Lower lobe of right lung (tissue), 2 donors: ENCODE measurements at regions not wholly inside any gene's neighbourhood (a gene's known extent, or its start where the extent isn't known, plus 50 kb on each side); places are given as distances from the start of the nearest gene placed in this dataset.

Experiments
- ATAC-seq, 2 donors: fragments of 200-7000 bp; cut with Tn5 transposase; one replicate each; pipeline ENCODE4 v1.9.1; 2020 to 2022; ENCODE audit warnings: mild to moderate bottlenecking in 2 of 2, moderate library complexity in 2 of 2
- DNase-seq: peaks from one replicate; pipeline ENCODE4 v3.0.0-alpha.2; 2020
- H3K27ac ChIP-seq: fragments of 200-600 bp; one replicate; pipeline ENCODE4 v1.8.0; 2022
- H3K27me3 ChIP-seq: fragments of 200-600 bp; one replicate; pipeline ENCODE4 v1.8.0; 2022; ENCODE audit warnings: low read depth
- H3K36me3 ChIP-seq: fragments of 200-600 bp; one replicate; pipeline ENCODE4 v1.8.0; 2022; ENCODE audit warnings: mild to moderate bottlenecking
- H3K4me1 ChIP-seq: fragments of 200-600 bp; one replicate; pipeline ENCODE4 v1.8.0; 2022
- H3K4me3 ChIP-seq: fragments of 200-600 bp; one replicate; pipeline ENCODE4 v1.8.0; 2022; ENCODE audit warnings: mild to moderate bottlenecking
- H3K9me3 ChIP-seq: fragments of 200-600 bp; one replicate; pipeline ENCODE4 v1.8.0; 2022
- CTCF ChIP-seq: fragments of 200-600 bp; IDR thresholded peaks from one replicate; pipeline ENCODE4 v1.8.0; 2022; ENCODE audit warnings: antibody characterized with exemption, mild to moderate bottlenecking
- intact Hi-C: fragments of 100-400 bp; cut with DNase I; formaldehyde crosslinking; loops from one replicate; pipeline ENCODE4 v1.11.0; 2022
- donor health status: DM: no; HTN: yes; CAD: no; lungs with severe emphysema.

- Histone ChIP-seq H3K27me3 (no peaks in the 10 kb centered on the region), H3K9me3 (no peaks in the 10 kb centered on the region), H3K4me3 (no peak overlapping the region), H3K27ac (no peak overlapping the region), H3K36me3 (no peaks in the 10 kb centered on the region), H3K4me1 (no peaks in the 10 kb centered on the region)
- no peak for ATAC-seq
- intact Hi-C loops = no loop called here
- DNase-seq = no peak
- TF ChIP-seq CTCF = no peak
Observed at GRCh38 chr15:61564785-61565184, 335.7 kb upstream of the RORA start.

GRCh38 chr15:61558172-61559136 lies 329.4 kb upstream of the RORA start:
- no peak for DNase-seq
- Histone ChIP-seq H3K9me3 (no peaks in the 10 kb centered on the region), H3K4me1 (no peaks in the 10 kb centered on the region), H3K27ac (peak overlapping the region; percentile 64), H3K4me3 (no peak overlapping the region), H3K27me3 (no peaks in the 10 kb centered on the region), H3K36me3 (no peaks in the 10 kb centered on the region)
- intact Hi-C loops = no loop called here
- ATAC-seq = peak; percentile 40 to 54
- no peak for TF ChIP-seq CTCF

- Histone ChIP-seq H3K36me3 (no peaks in the 10 kb centered on the region), H3K9me3 (no peaks in the 10 kb centered on the region), H3K27me3 (no peaks in the 10 kb centered on the region), H3K27ac (no peak overlapping the region), H3K4me3 (no peak overlapping the region), H3K4me1 (no peaks in the 10 kb centered on the region)
- no peak for DNase-seq
- intact Hi-C loops = no loop called here
- no peak for TF ChIP-seq CTCF
- no peak for ATAC-seq
Observed at GRCh38 chr15:61556037-61556648, 327.0 kb upstream of the RORA start.

GRCh38 chr15:61549727-61550126 lies 320.6 kb upstream of the RORA start:
- no peak for ATAC-seq
- intact Hi-C loops = no loop called here
- no peak overlapping the region for H3K4me3 ChIP-seq

DNA sequence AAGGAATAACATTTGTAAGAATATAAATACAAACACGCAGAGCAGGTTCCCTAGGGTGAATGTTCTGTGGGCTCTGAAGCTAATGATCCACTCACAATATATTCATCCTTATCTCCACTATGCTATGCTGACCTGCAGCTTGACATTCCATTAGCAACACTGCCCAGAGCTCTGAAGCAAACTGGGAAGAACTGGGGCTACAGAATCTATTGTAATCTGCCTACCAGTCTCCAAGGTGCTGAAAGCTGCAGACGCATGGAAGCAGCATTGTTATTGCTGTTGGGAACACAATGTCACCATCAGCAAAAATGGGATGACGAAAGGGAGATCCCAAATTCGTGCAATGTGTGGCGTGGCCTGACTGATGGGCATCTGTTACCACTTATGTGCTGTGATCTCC lies 316.7 kb upstream of the RORA start:
- Histone ChIP-seq H3K27ac (no peak overlapping the region), H3K27me3 (no peaks in the 10 kb centered on the region), H3K36me3 (no peaks in the 10 kb centered on the region), H3K9me3 (no peaks in the 10 kb centered on the region), H3K4me3 (no peak overlapping the region), H3K4me1 (no peaks in the 10 kb centered on the region)
- no peak for TF ChIP-seq CTCF
- no peak for ATAC-seq
- DNase-seq = no peak
- intact Hi-C loops = no loop called here

More at GRCh38 chr15:61549727-61550126, 320.6 kb upstream of the RORA start:
- H3K4me1 ChIP-seq = no peaks in the 10 kb centered on the region
- H3K9me3 ChIP-seq = no peaks in the 10 kb centered on the region
- TF ChIP-seq CTCF = no peak
- H3K36me3 ChIP-seq = no peaks in the 10 kb centered on the region
- H3K27ac ChIP-seq = no peak overlapping the region
- no peaks in the 10 kb centered on the region for H3K27me3 ChIP-seq
- no peak for DNase-seq
